Caco-2 (cell line): ENCODE measurements at regions not wholly inside any gene's neighbourhood (a gene's known extent, or its start where the extent isn't known, plus 50 kb on each side); places are given as distances from the start of the nearest gene placed in this dataset.
"Not testable (repeated sequence)": the region's sequence is repeated elsewhere in the genome, so short reads cannot be mapped to it uniquely, and the experiment has no call there.

ENCODE experiments used
- BruUV-seq: library from RNA; stranded (reverse); fragments of 400-500 nt; replicated peaks from 2 replicates; lab custom pipeline; 2021; lab: Mats Ljungman, UMichigan
- CTCF ChIA-PET: fragments of 300-600 bp; sonication (Branson Sonifier 250); formaldehyde crosslinking; loops from one replicate; lab custom pipeline; 2022; ENCODE audit warnings: antibody characterized with exemption; lab: Charles Lee
- POLR2A ChIA-PET: fragments of 300-600 bp; sonication (Branson Sonifier 250); formaldehyde crosslinking; loops from one replicate; lab custom pipeline; 2022; ENCODE audit warnings: antibody characterized with exemption; lab: Charles Lee
- DNase-seq, 2 experiments: peaks; one replicate each; pipeline versions ENCODE4 v3.0.0 to v3.0.0-alpha.2; 2020 to 2022
- H3K27me3 ChIP-seq: replicated peaks from 2 replicates; pipeline ENCODE4 v1.6.0; 2011; ENCODE audit warnings: low read length; ENCODE audit not compliant: control insufficient read depth, insufficient read depth
- H3K36me3 ChIP-seq: 2 replicates; pipeline ENCODE4 v1.5.1; 2011; ENCODE audit warnings: low read length; ENCODE audit not compliant: control insufficient read depth, insufficient read depth
- H3K4me1 ChIP-seq: fragments of 250-450 bp; sonication (Bioruptor Pico); 2 replicates; pipeline ENCODE4 v1.5.1; 2020; ENCODE audit warnings: mild to moderate bottlenecking
- H3K4me3 ChIP-seq: 2 replicates; pipeline ENCODE4 v1.5.1; 2011; ENCODE audit warnings: low read depth, mild to moderate bottlenecking, control low read depth, low read length
- H3K9me3 ChIP-seq: fragments of 250-450 bp; sonication (Bioruptor Pico); 2 replicates; pipeline ENCODE4 v1.5.1; 2020; ENCODE audit warnings: mild to moderate bottlenecking, moderate library complexity
- H3K27ac Mint-ChIP-seq: one replicate; pipeline ENCODE4 v1.8.0; 2022; ENCODE audit warnings: mixed read lengths; ENCODE audit not compliant: unreplicated experiment
- H3K27me3 Mint-ChIP-seq: one replicate; pipeline ENCODE4 v1.8.0; 2022; ENCODE audit warnings: mixed read lengths; ENCODE audit not compliant: insufficient read depth, unreplicated experiment
- H3K36me3 Mint-ChIP-seq: one replicate; pipeline ENCODE4 v1.8.0; 2022; ENCODE audit warnings: mild to moderate bottlenecking, mixed read lengths; ENCODE audit not compliant: insufficient read depth, unreplicated experiment
- H3K4me1 Mint-ChIP-seq: one replicate; pipeline ENCODE4 v1.8.0; 2022; ENCODE audit warnings: low read depth, mixed read lengths; ENCODE audit not compliant: unreplicated experiment
- H3K4me3 Mint-ChIP-seq: one replicate; pipeline ENCODE4 v1.8.0; 2022; ENCODE audit warnings: mild to moderate bottlenecking, moderate library complexity, mixed read lengths; ENCODE audit not compliant: unreplicated experiment
- H3K9me3 Mint-ChIP-seq: one replicate; pipeline ENCODE4 v1.8.0; 2022; ENCODE audit warnings: mixed read lengths; ENCODE audit not compliant: unreplicated experiment
- intact Hi-C: fragments of 100-400 bp; cut with micrococcal nuclease; formaldehyde crosslinking; loops from one replicate; pipeline ENCODE4 v1.10.0; 2022; ENCODE audit not compliant: unreplicated experiment
- TF ChIP-seq, protein P1 (sequence below), 2 experiments: fragments of 200-600 bp in 1 of 2; IDR thresholded peaks; 1 replicate in 1 of 2; 2 replicates in 1 of 2; pipeline versions ENCODE4 v1.5.1 to v1.8.0; 2011 to 2022; ENCODE audit warnings: antibody characterized with exemption in 1 of 2, control low read depth in 1 of 2, inconsistent platforms in 1 of 2, low read depth in 1 of 2, low read length in 1 of 2, mild to moderate bottlenecking in 1 of 2, moderate library complexity in 1 of 2; ENCODE audit not compliant: insufficient read depth in 1 of 2, severe bottlenecking in 1 of 2, unreplicated experiment in 1 of 2

GRCh38 chrX:19256986-19257385, 86.7 kb upstream of the PDHA1 start:
- no peaks in the 10 kb centered on the region for H3K36me3 Mint-ChIP-seq
- no peaks in the 10 kb centered on the region for H3K9me3 Mint-ChIP-seq
- intact Hi-C loops: no loop called here
- Histone ChIP-seq H3K36me3 (no peaks in the 10 kb centered on the region), H3K9me3 (no peaks in the 10 kb centered on the region), H3K27me3 (no peaks in the 10 kb centered on the region), H3K4me3 (no peak overlapping the region), H3K4me1 (no peaks in the 10 kb centered on the region)
- no peak overlapping the region for H3K4me3 Mint-ChIP-seq
- peaks cover 14% of the 10 kb centered on the region for H3K27me3 Mint-ChIP-seq
- TF ChIP-seq, protein P1, sequence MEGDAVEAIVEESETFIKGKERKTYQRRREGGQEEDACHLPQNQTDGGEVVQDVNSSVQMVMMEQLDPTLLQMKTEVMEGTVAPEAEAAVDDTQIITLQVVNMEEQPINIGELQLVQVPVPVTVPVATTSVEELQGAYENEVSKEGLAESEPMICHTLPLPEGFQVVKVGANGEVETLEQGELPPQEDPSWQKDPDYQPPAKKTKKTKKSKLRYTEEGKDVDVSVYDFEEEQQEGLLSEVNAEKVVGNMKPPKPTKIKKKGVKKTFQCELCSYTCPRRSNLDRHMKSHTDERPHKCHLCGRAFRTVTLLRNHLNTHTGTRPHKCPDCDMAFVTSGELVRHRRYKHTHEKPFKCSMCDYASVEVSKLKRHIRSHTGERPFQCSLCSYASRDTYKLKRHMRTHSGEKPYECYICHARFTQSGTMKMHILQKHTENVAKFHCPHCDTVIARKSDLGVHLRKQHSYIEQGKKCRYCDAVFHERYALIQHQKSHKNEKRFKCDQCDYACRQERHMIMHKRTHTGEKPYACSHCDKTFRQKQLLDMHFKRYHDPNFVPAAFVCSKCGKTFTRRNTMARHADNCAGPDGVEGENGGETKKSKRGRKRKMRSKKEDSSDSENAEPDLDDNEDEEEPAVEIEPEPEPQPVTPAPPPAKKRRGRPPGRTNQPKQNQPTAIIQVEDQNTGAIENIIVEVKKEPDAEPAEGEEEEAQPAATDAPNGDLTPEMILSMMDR (IDR thresholded peaks at IDR 0.05; ENCODE audit: insufficient read depth in 1 of 2, low read depth in 1 of 2, low read length in 1 of 2, severe bottlenecking in 1 of 2, unreplicated experiment in 1 of 2): no peak
- DNase-seq: no peak
- ChIA-PET POLR2A (no interaction called here), CTCF (no interaction called here)
- H3K4me1 Mint-ChIP-seq: no peaks in the 10 kb centered on the region
- no TSS peak for BruUV-seq
- H3K27ac Mint-ChIP-seq: no peak overlapping the region

DNA sequence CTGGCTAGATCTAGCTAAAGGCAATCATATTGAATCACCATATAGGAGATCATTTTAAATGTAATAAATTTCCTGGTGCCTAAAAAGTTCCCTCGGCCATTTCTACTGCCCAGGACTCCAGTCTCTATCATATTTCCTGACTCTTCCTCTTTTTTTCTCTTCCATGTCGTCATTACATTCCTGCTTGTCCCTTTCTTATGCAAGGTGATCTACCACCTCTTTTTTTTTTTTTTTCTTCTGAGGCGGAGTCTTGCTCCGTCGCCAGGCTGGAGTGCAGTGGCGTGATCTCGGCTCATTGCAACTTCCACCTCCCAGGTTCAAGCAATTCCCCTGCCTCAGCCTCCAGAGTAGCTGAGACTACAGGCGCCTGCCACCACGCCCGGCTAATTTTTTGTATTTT, 82.7 kb upstream of the PDHA1 start:
- H3K4me1 Mint-ChIP-seq, CTCF ChIA-PET, DNase-seq, BruUV-seq, H3K9me3 ChIP-seq, H3K27me3 ChIP-seq, H3K4me3 ChIP-seq, intact Hi-C loops, H3K36me3 Mint-ChIP-seq, POLR2A ChIA-PET, H3K36me3 ChIP-seq, H3K4me1 ChIP-seq, H3K9me3 Mint-ChIP-seq, H3K4me3 Mint-ChIP-seq, H3K27ac Mint-ChIP-seq: not testable (repeated sequence)
- H3K27me3 Mint-ChIP-seq: peaks cover 13% of the 10 kb centered on the region

DNA sequence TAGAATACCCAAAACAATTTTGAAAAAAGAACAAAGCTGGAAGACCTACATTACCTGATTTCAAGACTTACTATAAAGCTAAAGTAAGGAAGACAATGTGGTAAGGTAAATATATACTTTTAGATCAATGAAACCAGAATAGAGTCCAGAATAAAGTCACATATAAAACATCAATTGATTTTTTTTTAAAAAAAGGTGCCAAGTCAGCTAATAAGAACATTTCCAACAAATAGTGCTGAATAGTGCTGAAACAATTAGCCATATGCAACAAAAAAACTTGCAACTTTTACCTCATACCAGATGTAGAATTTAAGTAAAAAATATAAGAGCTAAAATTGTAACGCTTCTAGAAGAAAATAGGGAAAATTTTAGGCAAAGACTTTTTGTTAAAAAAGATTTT, 73.0 kb upstream of the PDHA1 start:
- H3K4me1 ChIP-seq: no peaks in the 10 kb centered on the region
- no peaks in the 10 kb centered on the region for H3K4me1 Mint-ChIP-seq
- TF ChIP-seq, protein P1 (IDR thresholded peaks at IDR 0.05; ENCODE audit: insufficient read depth in 1 of 2, low read depth in 1 of 2, low read length in 1 of 2, severe bottlenecking in 1 of 2, unreplicated experiment in 1 of 2): no peak
- no peaks in the 10 kb centered on the region for H3K9me3 Mint-ChIP-seq
- no peaks in the 10 kb centered on the region for H3K27me3 ChIP-seq
- H3K4me3 Mint-ChIP-seq: no peak overlapping the region
- CTCF ChIA-PET: no interaction called here
- no TSS peak for BruUV-seq
- no peak for DNase-seq
- no peak overlapping the region for H3K27ac Mint-ChIP-seq
- no peaks in the 10 kb centered on the region for H3K36me3 ChIP-seq
- POLR2A ChIA-PET: no interaction called here
- intact Hi-C loops: no loop called here
- no peak overlapping the region for H3K4me3 ChIP-seq
- no peaks in the 10 kb centered on the region for H3K9me3 ChIP-seq
- no peaks in the 10 kb centered on the region for H3K36me3 Mint-ChIP-seq
- H3K27me3 Mint-ChIP-seq: no peaks in the 10 kb centered on the region

- POLR2A ChIA-PET: no interaction called here
Measured at GRCh38 chrX:19272452-19272851, 71.3 kb upstream of the PDHA1 start.

More at GRCh38 chrX:19272452-19272851, 71.3 kb upstream of the PDHA1 start:
- BruUV-seq: no TSS peak
- intact Hi-C loops: no loop called here
- CTCF ChIA-PET: no interaction called here
- no peaks in the 10 kb centered on the region for H3K27me3 ChIP-seq
- Mint-ChIP-seq H3K36me3 (no peaks in the 10 kb centered on the region), H3K4me1 (no peaks in the 10 kb centered on the region), H3K9me3 (no peaks in the 10 kb centered on the region), H3K27me3 (peaks cover 4% of the 10 kb centered on the region), H3K27ac (no peak overlapping the region), H3K4me3 (no peak overlapping the region)
- DNase-seq: no peak
- no peaks in the 10 kb centered on the region for H3K9me3 ChIP-seq
- TF ChIP-seq, protein P1 (IDR thresholded peaks at IDR 0.05; ENCODE audit: insufficient read depth in 1 of 2, low read depth in 1 of 2, low read length in 1 of 2, severe bottlenecking in 1 of 2, unreplicated experiment in 1 of 2): no peak
- no peaks in the 10 kb centered on the region for H3K36me3 ChIP-seq
- no peak overlapping the region for H3K4me3 ChIP-seq
- no peaks in the 10 kb centered on the region for H3K4me1 ChIP-seq
